SK-N-SH (cell line): ENCODE measurements at regions not wholly inside any gene's neighbourhood (a gene's known extent, or its start where the extent isn't known, plus 50 kb on each side); places are given as distances from the start of the nearest gene placed in this dataset.

Experiments used
- CTCF ChIA-PET: fragments of 300-600, 350-600 bp; formaldehyde crosslinking; extraction: SDS; loops from one replicate; lab custom pipeline; 2021; lab: Yijun Ruan, JAX
- POLR2A ChIA-PET: fragments of 350-600 bp; sonication (Branson Sonifier 250); formaldehyde crosslinking; extraction: SDS; loops from one replicate; lab custom pipeline; 2020; ENCODE audit warnings: antibody characterized with exemption, inconsistent platforms; lab: Yijun Ruan, JAX
- DNase-seq: peaks from one replicate; pipeline ENCODE4 v3.0.0; 2012
- H2AFZ ChIP-seq: fragments of 200-600 bp; sonication (generic); 2 replicates; pipeline ENCODE4 v1.8.1; 2016; ENCODE audit warnings: antibody characterized with exemption, mild to moderate bottlenecking, low read depth
- H3F3A ChIP-seq: fragments of 200-600 bp; sonication (generic); replicated peaks from 2 replicates; pipeline ENCODE3; 2016; ENCODE audit warnings: antibody characterized with exemption, mild to moderate bottlenecking; ENCODE audit not compliant: insufficient read depth
- H3K27ac ChIP-seq, 2 experiments: fragments of 200-500 bp in 1 of 2; fragments of 200-600 bp in 1 of 2; sonication (Bioruptor generic) in 1 of 2; sonication (generic), shearing (Covaris generic) in 1 of 2; 2 replicates each; pipeline versions ENCODE4 v1.5.1 to v1.6.1; 2014 to 2016; ENCODE audit warnings: low read depth in 2 of 2, inconsistent platforms in 1 of 2, low read length in 1 of 2, mild to moderate bottlenecking in 1 of 2, mixed read lengths in 1 of 2
- H3K27me3 ChIP-seq: fragments of 200-600 bp; sonication (generic), shearing (Covaris generic); 2 replicates; pipeline ENCODE4 v1.6.1; 2016; ENCODE audit warnings: mixed run types; ENCODE audit not compliant: insufficient read depth
- H3K36me3 ChIP-seq, 2 experiments: fragments of 200-500 bp in 1 of 2; fragments of 200-600 bp in 1 of 2; sonication (Bioruptor generic) in 1 of 2; sonication (generic) in 1 of 2; replicated peaks in 1 of 2; 2 replicates each; pipeline versions ENCODE3 to v1.5.1; 2014 to 2016; ENCODE audit warnings: low read length in 1 of 2, mild to moderate bottlenecking in 1 of 2; ENCODE audit not compliant: insufficient read depth in 2 of 2, control insufficient read depth in 1 of 2
- H3K4me1 ChIP-seq, 2 experiments: fragments of 200-500 bp in 1 of 2; fragments of 200-600 bp in 1 of 2; sonication (Bioruptor generic) in 1 of 2; sonication (generic), shearing (Covaris generic) in 1 of 2; 2 replicates each; pipeline versions ENCODE4 v1.5.1 to v1.6.1; 2014 to 2016; ENCODE audit warnings: low read depth in 1 of 2, low read length in 1 of 2, mixed run types in 1 of 2; ENCODE audit not compliant: insufficient read depth in 2 of 2, control insufficient read depth in 1 of 2
- H3K4me2 ChIP-seq: fragments of 200-600 bp; sonication (generic), shearing (Covaris generic); 2 replicates; pipeline ENCODE4 v1.6.1; 2017; ENCODE audit warnings: mixed run types
- H3K4me3 ChIP-seq, 2 experiments: fragments of 200-500 bp in 1 of 2; fragments of 200-600 bp in 1 of 2; sonication (Bioruptor generic) in 1 of 2; sonication (generic), shearing (Covaris generic) in 1 of 2; 2 replicates each; pipeline versions ENCODE4 v1.5.1 to v1.8.1; 2014 to 2016; ENCODE audit warnings: low read depth in 2 of 2, inconsistent platforms in 1 of 2, low read length in 1 of 2, mild to moderate bottlenecking in 1 of 2, mixed read lengths in 1 of 2, moderate library complexity in 1 of 2
- H3K79me2 ChIP-seq: fragments of 200-600 bp; sonication (generic); 2 replicates; pipeline ENCODE4 v1.8.1; 2017; ENCODE audit warnings: mild to moderate bottlenecking; ENCODE audit not compliant: insufficient read depth
- H3K9ac ChIP-seq: fragments of 200-600 bp; sonication (generic); 2 replicates; pipeline ENCODE4 v1.6.1; 2017; ENCODE audit warnings: mixed run types
- H3K9me2 ChIP-seq: fragments of 200-600 bp; sonication (generic); 2 replicates; pipeline ENCODE4 v1.6.1; 2017; ENCODE audit warnings: mixed run types
- H3K9me3 ChIP-seq: fragments of 200-600 bp; sonication (generic); 2 replicates; pipeline ENCODE4 v1.6.1; 2017; ENCODE audit warnings: mixed run types, mild to moderate bottlenecking, moderate library complexity
- H4K20me1 ChIP-seq: fragments of 200-600 bp; sonication (generic); 2 replicates; pipeline ENCODE4 v1.6.1; 2017; ENCODE audit warnings: mild to moderate bottlenecking, mixed run types; ENCODE audit not compliant: insufficient read depth
- CHD2 ChIP-seq: fragments of 150-350 bp; IDR thresholded peaks from 2 replicates; pipeline ENCODE4 v1.6.1; 2018; ENCODE audit warnings: low read length; ENCODE audit not compliant: partially characterized antibody
- CTCF ChIP-seq: fragments of 200-600 bp; sonication (generic); IDR thresholded peaks from 2 replicates; pipeline ENCODE4 v1.6.1; 2017; ENCODE audit warnings: antibody characterized with exemption, mild to moderate bottlenecking, moderate library complexity
- ELF1 ChIP-seq: IDR thresholded peaks from 2 replicates; pipeline ENCODE4 v1.4.0; 2012
- GATA2 ChIP-seq: sonication (generic); formaldehyde crosslinking; IDR thresholded peaks from 2 replicates; pipeline ENCODE4 v1.5.0; 2020; ENCODE audit warnings: mild to moderate bottlenecking, missing genetic modification reagents
- IRF3 ChIP-seq: fragments of 150-350 bp; IDR thresholded peaks from 2 replicates; pipeline ENCODE4 v1.6.1; 2016; ENCODE audit warnings: mild to moderate bottlenecking, low read depth, low read length
- MAX ChIP-seq: IDR thresholded peaks from 2 replicates; pipeline ENCODE4 v1.4.0; 2012; ENCODE audit warnings: low read depth
- MEF2A ChIP-seq: IDR thresholded peaks from 2 replicates; pipeline ENCODE4 v1.4.0; 2012; ENCODE audit warnings: low read depth, borderline replicate concordance
- RCOR1 ChIP-seq: fragments of 150-350 bp; IDR thresholded peaks from 2 replicates; pipeline ENCODE4 v1.6.1; 2017; ENCODE audit warnings: antibody characterized with exemption, low read length
- REST ChIP-seq: IDR thresholded peaks from 2 replicates; pipeline ENCODE4 v1.6.1; 2012; ENCODE audit warnings: mild to moderate bottlenecking, low read depth, low read length, moderate library complexity
- RFX5 ChIP-seq: IDR thresholded peaks from 2 replicates; pipeline ENCODE4 v1.6.1; 2012; ENCODE audit warnings: mild to moderate bottlenecking, improper control_type of control experiment, low read length
- RXRA ChIP-seq: IDR thresholded peaks from 2 replicates; pipeline ENCODE4 v1.4.0; 2012; ENCODE audit warnings: low read depth, mild to moderate bottlenecking, borderline replicate concordance
- SIN3A ChIP-seq: IDR thresholded peaks from 2 replicates; pipeline ENCODE4 v1.6.1; 2012; ENCODE audit warnings: low read depth, mild to moderate bottlenecking, low read length, moderate library complexity, borderline replicate concordance
- TAF1 ChIP-seq: IDR thresholded peaks from 2 replicates; pipeline ENCODE4 v1.6.1; 2012; ENCODE audit warnings: low read depth, mild to moderate bottlenecking, low read length, moderate library complexity, borderline replicate concordance
- TEAD4 ChIP-seq: IDR thresholded peaks from 2 replicates; pipeline ENCODE4 v1.4.0; 2012; ENCODE audit warnings: mild to moderate bottlenecking, borderline replicate concordance; ENCODE audit not compliant: insufficient read depth
- USF2 ChIP-seq: fragments of 150-350 bp; IDR thresholded peaks from 2 replicates; pipeline ENCODE4 v1.6.1; 2017; ENCODE audit warnings: antibody characterized with exemption, low read length, low read depth, borderline replicate concordance
- YY1 ChIP-seq: IDR thresholded peaks from 2 replicates; pipeline ENCODE4 v1.4.0; 2012; ENCODE audit warnings: low read depth, mild to moderate bottlenecking
- ZBTB33 ChIP-seq: IDR thresholded peaks from 2 replicates; pipeline ENCODE4 v1.4.0; 2012; ENCODE audit warnings: low read depth, borderline replicate concordance
- WGBS: methylation state at CpG from one replicate; pipeline ENCODE4 v1.1.6; 2017; ENCODE audit warnings: low lambda C conversion rate; 5-methylcytosine and 5-hydroxymethylcytosine counted together

GRCh38 chr4:97139791-97140190 lies 1003.5 kb downstream of the STPG2 start:
- H3K36me3 ChIP-seq, result no peaks in the 10 kb centered on the region
- H3K27ac ChIP-seq, result no peak overlapping the region
- no peak overlapping the region for H3K4me3 ChIP-seq
- DNase-seq, result no peak
- no peak overlapping the region for H2AFZ ChIP-seq
- no peak for TF ChIP-seq RCOR1
- TF ChIP-seq MAX, result no peak
- TF ChIP-seq MEF2A, result no peak
- no peak for TF ChIP-seq TEAD4
- no peak for TF ChIP-seq USF2
- TF ChIP-seq TAF1, result no peak
- TF ChIP-seq REST, result no peak
- no peak for TF ChIP-seq ZBTB33
- no peak for TF ChIP-seq RFX5
- no peak for TF ChIP-seq IRF3
- TF ChIP-seq GATA2 (CRISPR knock-in tag), result no peak
- TF ChIP-seq YY1, result no peak
- no peak for TF ChIP-seq CHD2
- no peak for TF ChIP-seq ELF1
- TF ChIP-seq CTCF, result no peak
- no peak for TF ChIP-seq SIN3A
- no peak for TF ChIP-seq RXRA
- TF ChIP-seq, all 33 proteins: peak for 0
- Histone ChIP-seq H3K9me3 (no peaks in the 10 kb centered on the region), H3K79me2 (no peaks in the 10 kb centered on the region), H4K20me1 (no peaks in the 10 kb centered on the region), H3K27me3 (no peaks in the 10 kb centered on the region), H3F3A (no peaks in the 10 kb centered on the region), H3K4me2 (no peak overlapping the region), H3K9ac (no peak overlapping the region), H3K4me1 (peaks cover 0 to 4% of the 10 kb centered on the region in 2 experiments; a peak in 2 of 4 replicates), H3K9me2 (no peaks in the 10 kb centered on the region)
- CTCF ChIA-PET, result no interaction called here
- 52% methylated on average over 4 of the region's 4 CpGs for WGBS
- POLR2A ChIA-PET, result no interaction called here
